ENCODE measurements at regions not wholly inside any gene's neighbourhood (a gene's known extent, or its start where the extent isn't known, plus 50 kb on each side); places are given as distances from the start of the nearest gene placed in this dataset.

- TF ChIP-seq CTCF (conservative IDR thresholded peaks at IDR 0.05): no peak
- no peak for TF ChIP-seq EZH2 (IDR thresholded peaks at IDR 0.05; ENCODE audit: low read depth)
These were observed 61.7 kb upstream of the ACTR3 start for GRCh38 chr2:113828049-113828742.

All from PC-9 (cell line).